Mononuclear cell (primary cell): ENCODE measurements at regions not wholly inside any gene's neighbourhood (a gene's known extent, or its start where the extent isn't known, plus 50 kb on each side); places are given as distances from the start of the nearest gene placed in this dataset.

ENCODE experiments used
- H3K27me3 ChIP-seq: 2 replicates; pipeline ENCODE4 v1.6.0; 2011; ENCODE audit warnings: low read length, control low read depth; ENCODE audit not compliant: insufficient read depth
- H3K4me1 ChIP-seq: 2 replicates; pipeline ENCODE4 v1.5.1; 2011; ENCODE audit warnings: mild to moderate bottlenecking, low read length, control low read depth; ENCODE audit not compliant: insufficient read depth
- H3K4me3 ChIP-seq: 2 replicates; pipeline ENCODE4 v1.5.1; 2011; ENCODE audit warnings: mild to moderate bottlenecking, low read length, moderate library complexity
- H3K9me3 ChIP-seq: 2 replicates; pipeline ENCODE4 v1.5.1; 2011; ENCODE audit warnings: low read depth, mild to moderate bottlenecking, control low read depth, low read length

GRCh38 chr17:74098136-74099024 is 105.1 kb upstream of the RPL38 start:
- Histone ChIP-seq H3K4me3 (no peak overlapping the region), H3K4me1 (no peaks in the 10 kb centered on the region), H3K9me3 (no peaks in the 10 kb centered on the region), H3K27me3 (no peaks in the 10 kb centered on the region)

GRCh38 chr17:74099442-74100340 is 103.8 kb upstream of the RPL38 start:
- Histone ChIP-seq H3K27me3 (no peaks in the 10 kb centered on the region), H3K4me1 (no peaks in the 10 kb centered on the region), H3K4me3 (no peak overlapping the region), H3K9me3 (no peaks in the 10 kb centered on the region)

GRCh38 chr17:74104921-74105320 is 98.6 kb upstream of the RPL38 start:
- no peaks in the 10 kb centered on the region for H3K27me3 ChIP-seq

GRCh38 chr17:74107107-74107506 is 96.4 kb upstream of the RPL38 start:
- Histone ChIP-seq H3K4me3 (no peak overlapping the region), H3K4me1 (no peaks in the 10 kb centered on the region), H3K27me3 (no peaks in the 10 kb centered on the region), H3K9me3 (no peaks in the 10 kb centered on the region)

More at GRCh38 chr17:74104921-74105320, 98.6 kb upstream of the RPL38 start:
- H3K9me3 ChIP-seq = no peaks in the 10 kb centered on the region
- no peak overlapping the region for H3K4me3 ChIP-seq
- no peaks in the 10 kb centered on the region for H3K4me1 ChIP-seq

- Histone ChIP-seq H3K9me3 (no peaks in the 10 kb centered on the region), H3K4me1 (no peaks in the 10 kb centered on the region), H3K27me3 (no peaks in the 10 kb centered on the region), H3K4me3 (no peak overlapping the region)
Observed at GRCh38 chr17:74108126-74108705, 95.3 kb upstream of the RPL38 start.

GRCh38 chr17:74110467-74110866 is 93.0 kb upstream of the RPL38 start:
- Histone ChIP-seq H3K4me1 (no peaks in the 10 kb centered on the region), H3K9me3 (no peaks in the 10 kb centered on the region), H3K4me3 (no peak overlapping the region), H3K27me3 (no peaks in the 10 kb centered on the region)

GRCh38 chr17:74113326-74113725 is 90.2 kb upstream of the RPL38 start:
- Histone ChIP-seq H3K4me1 (no peaks in the 10 kb centered on the region), H3K4me3 (no peak overlapping the region)

GRCh38 chr17:74113952-74114351 is 89.5 kb upstream of the RPL38 start:
- Histone ChIP-seq H3K27me3 (no peaks in the 10 kb centered on the region), H3K4me3 (no peak overlapping the region), H3K4me1 (no peaks in the 10 kb centered on the region), H3K9me3 (no peaks in the 10 kb centered on the region)

More at GRCh38 chr17:74113326-74113725, 90.2 kb upstream of the RPL38 start:
- Histone ChIP-seq H3K27me3 (no peaks in the 10 kb centered on the region), H3K9me3 (no peaks in the 10 kb centered on the region)

- H3K4me3 ChIP-seq = no peak overlapping the region
- no peaks in the 10 kb centered on the region for H3K4me1 ChIP-seq
- no peaks in the 10 kb centered on the region for H3K9me3 ChIP-seq
- H3K27me3 ChIP-seq = no peaks in the 10 kb centered on the region
Observed at GRCh38 chr17:74114881-74115470, 88.5 kb upstream of the RPL38 start.

- Histone ChIP-seq H3K4me3 (no peak overlapping the region), H3K9me3 (no peaks in the 10 kb centered on the region), H3K4me1 (no peaks in the 10 kb centered on the region), H3K27me3 (no peaks in the 10 kb centered on the region)
Observed at GRCh38 chr17:74115586-74115985, 87.9 kb upstream of the RPL38 start.

- no peak overlapping the region for H3K4me3 ChIP-seq
- no peaks in the 10 kb centered on the region for H3K4me1 ChIP-seq
- no peaks in the 10 kb centered on the region for H3K9me3 ChIP-seq
- H3K27me3 ChIP-seq = no peaks in the 10 kb centered on the region
Observed at GRCh38 chr17:74116087-74116717, 87.3 kb upstream of the RPL38 start.

- no peaks in the 10 kb centered on the region for H3K27me3 ChIP-seq
Observed at GRCh38 chr17:74117087-74117698, 86.3 kb upstream of the RPL38 start.

GRCh38 chr17:74117999-74118421 is 85.5 kb upstream of the RPL38 start:
- no peak overlapping the region for H3K4me3 ChIP-seq
- no peaks in the 10 kb centered on the region for H3K27me3 ChIP-seq
- no peaks in the 10 kb centered on the region for H3K9me3 ChIP-seq
- H3K4me1 ChIP-seq = no peaks in the 10 kb centered on the region

More at GRCh38 chr17:74117087-74117698, 86.3 kb upstream of the RPL38 start:
- H3K4me1 ChIP-seq = no peaks in the 10 kb centered on the region
- H3K9me3 ChIP-seq = no peaks in the 10 kb centered on the region
- H3K4me3 ChIP-seq = no peak overlapping the region

GRCh38 chr17:74118504-74118903 is 85.0 kb upstream of the RPL38 start:
- no peaks in the 10 kb centered on the region for H3K9me3 ChIP-seq
- H3K4me1 ChIP-seq = no peaks in the 10 kb centered on the region
- no peaks in the 10 kb centered on the region for H3K27me3 ChIP-seq
- H3K4me3 ChIP-seq = no peak overlapping the region
